OCI-LY7 (cell line): ENCODE measurements at regions not wholly inside any gene's neighbourhood (a gene's known extent, or its start where the extent isn't known, plus 50 kb on each side); places are given as distances from the start of the nearest gene placed in this dataset.
"Not testable (repeated sequence)": the region's sequence is repeated elsewhere in the genome, so short reads cannot be mapped to it uniquely, and the experiment has no call there.

Experiments
- BruUV-seq: library from RNA; stranded (reverse); fragments of 400-500 nt; replicated peaks from 2 replicates; lab custom pipeline; 2021; lab: Mats Ljungman, UMichigan
- CTCF ChIA-PET: fragments of 300-600 bp; sonication (Branson Sonifier 250); formaldehyde crosslinking; loops from one replicate; lab custom pipeline; 2022; ENCODE audit warnings: antibody characterized with exemption; ENCODE audit not compliant: unreplicated experiment; lab: Charles Lee
- POLR2A ChIA-PET: fragments of 300-600 bp; sonication (Branson Sonifier 250); formaldehyde crosslinking; loops from one replicate; lab custom pipeline; 2022; ENCODE audit warnings: antibody characterized with exemption; lab: Charles Lee
- DNase-seq: peaks from one replicate; pipeline ENCODE4 v3.0.0-alpha.2; 2015; ENCODE audit warnings: low spot score
- H2AFZ ChIP-seq: fragments of 200-600 bp; sonication (generic), shearing (Covaris generic); 2 replicates; pipeline ENCODE4 v1.6.1; 2014; ENCODE audit warnings: mild to moderate bottlenecking, antibody characterized with exemption, low read length, moderate library complexity
- H3K27ac ChIP-seq: fragments of 200-600 bp; sonication (generic); 2 replicates; pipeline ENCODE4 v1.5.1; 2014; ENCODE audit warnings: mixed run types, low read depth, mild to moderate bottlenecking, moderate library complexity, low read length, inconsistent platforms; ENCODE audit not compliant: poor library complexity, severe bottlenecking
- H3K36me3 ChIP-seq: fragments of 200-600 bp; sonication (generic); 2 replicates; pipeline ENCODE4 v1.6.1; 2014; ENCODE audit warnings: mild to moderate bottlenecking, antibody characterized with exemption, low read length, moderate library complexity, mixed read lengths; ENCODE audit not compliant: insufficient read depth
- H3K4me1 ChIP-seq: fragments of 200-600 bp; sonication (generic); 2 replicates; pipeline ENCODE4 v1.5.1; 2014; ENCODE audit warnings: mild to moderate bottlenecking, low read length; ENCODE audit not compliant: insufficient read depth, poor library complexity, severe bottlenecking
- H3K4me2 ChIP-seq: fragments of 200-600 bp; sonication (generic); 2 replicates; pipeline ENCODE4 v1.6.1; 2014; ENCODE audit warnings: mild to moderate bottlenecking, low read length
- H3K4me3 ChIP-seq: fragments of 200-600 bp; sonication (generic); 2 replicates; pipeline ENCODE4 v1.5.1; 2014; ENCODE audit warnings: mild to moderate bottlenecking, low read depth, low read length; ENCODE audit not compliant: poor library complexity, severe bottlenecking
- H3K79me2 ChIP-seq: fragments of 200-600 bp; sonication (generic); 2 replicates; pipeline ENCODE4 v1.6.1; 2016; ENCODE audit warnings: low read depth, mild to moderate bottlenecking, low read length, moderate library complexity, mixed read lengths; ENCODE audit not compliant: insufficient read depth
- H3K9me2 ChIP-seq: fragments of 200-600 bp; sonication (generic); 2 replicates; pipeline ENCODE4 v1.6.1; 2016; ENCODE audit warnings: mild to moderate bottlenecking, low read length, mixed read lengths; ENCODE audit not compliant: insufficient read depth
- H3K9me3 ChIP-seq: fragments of 200-600 bp; sonication (generic); 2 replicates; pipeline ENCODE4 v1.6.1; 2014; ENCODE audit warnings: mild to moderate bottlenecking, mixed run types, low read length, mixed read lengths
- H4K20me1 ChIP-seq: fragments of 200-600 bp; sonication (generic); 2 replicates; pipeline ENCODE4 v1.6.1; 2014; ENCODE audit warnings: mild to moderate bottlenecking, antibody characterized with exemption, low read length, moderate library complexity, mixed read lengths; ENCODE audit not compliant: insufficient read depth
- EZH2phosphoT487 ChIP-seq: fragments of 200-600 bp; sonication (generic); IDR thresholded peaks from 2 replicates; pipeline ENCODE4 v1.6.1; 2018; ENCODE audit warnings: low read depth, borderline replicate concordance, mild to moderate bottlenecking, mixed run types, antibody characterized with exemption, low read length, moderate library complexity, mixed read lengths
- intact Hi-C: fragments of 100-400 bp; cut with micrococcal nuclease; formaldehyde crosslinking; loops from one replicate; pipeline ENCODE4 v1.10.0; 2022; ENCODE audit not compliant: unreplicated experiment
- TF ChIP-seq, protein P1 (sequence below): fragments of 200-600 bp; sonication (generic); conservative IDR thresholded peaks from 2 replicates; pipeline ENCODE4 v1.5.1; 2014; ENCODE audit warnings: mild to moderate bottlenecking, antibody characterized with exemption, low read length, moderate library complexity, mixed read lengths

DNA sequence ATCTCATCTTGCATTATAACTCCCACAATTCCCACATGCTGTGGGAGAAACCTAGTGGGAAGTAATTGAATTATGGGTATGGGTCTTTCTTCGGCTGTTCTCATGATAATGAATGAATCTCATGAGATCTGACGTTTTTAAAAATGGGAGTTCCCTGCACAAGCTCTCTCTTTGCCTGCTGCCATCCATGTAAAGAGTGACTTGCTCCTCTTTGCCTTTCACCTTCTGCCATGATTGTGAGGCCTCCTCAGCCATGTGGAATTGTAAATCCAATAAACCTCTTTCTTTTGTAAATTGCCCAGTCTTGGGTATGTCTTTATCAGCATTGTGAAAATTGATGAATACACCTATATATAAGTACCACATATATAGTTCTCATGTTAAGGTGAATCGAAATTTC, 961.7 kb upstream of the COX7C start:
- no peak overlapping the region for H3K4me2 ChIP-seq
- TF ChIP-seq, protein P1, sequence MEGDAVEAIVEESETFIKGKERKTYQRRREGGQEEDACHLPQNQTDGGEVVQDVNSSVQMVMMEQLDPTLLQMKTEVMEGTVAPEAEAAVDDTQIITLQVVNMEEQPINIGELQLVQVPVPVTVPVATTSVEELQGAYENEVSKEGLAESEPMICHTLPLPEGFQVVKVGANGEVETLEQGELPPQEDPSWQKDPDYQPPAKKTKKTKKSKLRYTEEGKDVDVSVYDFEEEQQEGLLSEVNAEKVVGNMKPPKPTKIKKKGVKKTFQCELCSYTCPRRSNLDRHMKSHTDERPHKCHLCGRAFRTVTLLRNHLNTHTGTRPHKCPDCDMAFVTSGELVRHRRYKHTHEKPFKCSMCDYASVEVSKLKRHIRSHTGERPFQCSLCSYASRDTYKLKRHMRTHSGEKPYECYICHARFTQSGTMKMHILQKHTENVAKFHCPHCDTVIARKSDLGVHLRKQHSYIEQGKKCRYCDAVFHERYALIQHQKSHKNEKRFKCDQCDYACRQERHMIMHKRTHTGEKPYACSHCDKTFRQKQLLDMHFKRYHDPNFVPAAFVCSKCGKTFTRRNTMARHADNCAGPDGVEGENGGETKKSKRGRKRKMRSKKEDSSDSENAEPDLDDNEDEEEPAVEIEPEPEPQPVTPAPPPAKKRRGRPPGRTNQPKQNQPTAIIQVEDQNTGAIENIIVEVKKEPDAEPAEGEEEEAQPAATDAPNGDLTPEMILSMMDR: no peak
- no peak for TF ChIP-seq EZH2phosphoT487
- CTCF ChIA-PET: no interaction called here

DNA sequence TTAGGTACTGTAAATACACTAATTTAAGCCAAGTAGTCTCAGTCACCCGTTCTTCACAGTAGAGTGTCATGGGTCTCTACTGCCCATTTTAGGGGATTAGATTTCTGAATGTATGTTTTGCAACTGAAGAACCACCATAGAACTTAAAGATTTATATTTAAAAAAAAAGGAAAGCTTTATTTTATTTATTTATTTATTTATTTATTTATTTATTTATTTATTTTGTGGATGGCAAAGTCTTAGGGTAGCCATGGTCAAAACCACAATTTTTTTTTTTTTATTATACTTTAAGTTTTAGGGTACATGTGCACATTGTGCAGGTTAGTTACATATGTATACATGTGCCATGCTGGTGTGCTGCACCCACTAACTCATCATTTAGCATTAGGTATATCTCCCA, 960.4 kb upstream of the COX7C start:
- POLR2A ChIA-PET, H3K79me2 ChIP-seq, H4K20me1 ChIP-seq, H3K27ac ChIP-seq, H3K9me2 ChIP-seq, H3K4me3 ChIP-seq, BruUV-seq, H3K36me3 ChIP-seq, H3K4me2 ChIP-seq, CTCF ChIA-PET, H3K4me1 ChIP-seq, H3K9me3 ChIP-seq, DNase-seq, H2AFZ ChIP-seq, intact Hi-C loops: not testable (repeated sequence)

More for the DNA sequence above, 961.7 kb upstream of the COX7C start:
- Histone ChIP-seq H3K36me3 (no peaks in the 10 kb centered on the region), H3K27ac (no peak overlapping the region), H3K4me1 (no peaks in the 10 kb centered on the region), H2AFZ (no peak overlapping the region), H3K79me2 (no peaks in the 10 kb centered on the region), H3K9me2 (no peaks in the 10 kb centered on the region), H3K9me3 (no peaks in the 10 kb centered on the region), H3K4me3 (no peak overlapping the region), H4K20me1 (no peaks in the 10 kb centered on the region)
- intact Hi-C loops: no loop called here
- POLR2A ChIA-PET: no interaction called here
- no TSS peak for BruUV-seq
- DNase-seq: no peak

DNA sequence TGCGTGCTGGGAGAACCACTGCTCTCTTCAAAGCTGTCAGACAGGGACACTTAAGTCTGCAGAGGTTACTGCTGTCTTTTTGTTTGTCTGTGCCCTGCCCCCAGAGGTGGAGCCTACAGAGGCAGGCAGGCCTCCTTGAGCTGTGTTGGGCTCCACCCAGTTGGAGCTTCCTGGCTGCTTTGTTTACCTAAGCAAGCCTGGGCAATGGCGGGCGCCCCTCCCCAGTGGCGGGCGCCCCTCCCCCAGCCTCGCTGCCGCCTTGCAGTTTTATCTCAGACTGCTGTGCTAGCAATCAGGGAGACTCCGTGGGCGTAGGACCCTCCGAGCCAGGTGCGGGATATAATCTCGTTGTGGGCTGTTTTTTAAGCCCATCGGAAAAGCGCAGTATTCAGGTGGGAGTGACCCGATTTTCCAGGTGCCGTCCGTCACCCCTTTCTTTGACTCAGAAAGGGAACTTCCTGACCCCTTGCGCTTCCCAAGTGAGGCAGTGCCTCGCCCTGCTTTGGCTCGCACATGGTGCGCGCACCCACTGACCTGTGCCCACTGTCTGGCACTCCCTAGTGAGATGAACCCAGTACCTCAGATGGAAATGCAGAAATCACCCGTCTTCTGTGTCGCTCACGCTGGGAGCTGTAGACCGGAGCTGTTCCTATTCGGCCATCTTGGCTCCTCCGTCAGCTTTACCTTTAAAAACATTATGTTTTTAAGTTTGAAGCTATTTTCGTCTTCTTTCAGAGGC, 954.6 kb upstream of the COX7C start:
- POLR2A ChIA-PET, H2AFZ ChIP-seq, H3K9me3 ChIP-seq, BruUV-seq, H3K79me2 ChIP-seq, H3K9me2 ChIP-seq, CTCF ChIA-PET, H3K27ac ChIP-seq, H3K36me3 ChIP-seq, H3K4me2 ChIP-seq, H4K20me1 ChIP-seq, H3K4me3 ChIP-seq, DNase-seq, H3K4me1 ChIP-seq, intact Hi-C loops: not testable (repeated sequence)

DNA sequence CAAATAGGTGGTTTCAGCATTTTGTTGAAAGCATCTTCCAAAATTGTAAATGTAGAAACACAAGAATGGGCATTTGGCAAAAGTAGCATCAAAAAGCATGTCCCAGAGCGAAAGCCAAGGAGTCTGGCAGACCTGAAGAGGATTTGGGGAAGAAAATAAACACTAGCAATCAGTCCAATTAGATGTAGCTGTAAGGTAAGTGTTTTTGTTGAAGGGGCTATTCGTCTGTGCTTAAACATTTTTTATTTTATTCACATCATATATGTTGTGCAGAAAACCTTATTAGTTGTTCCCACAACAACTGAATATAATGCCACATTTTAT, 954.1 kb upstream of the COX7C start:
- no peaks in the 10 kb centered on the region for H3K9me2 ChIP-seq
- H3K27ac ChIP-seq: no peak overlapping the region
- intact Hi-C loops: no loop called here
- H4K20me1 ChIP-seq: no peaks in the 10 kb centered on the region
- H2AFZ ChIP-seq: no peak overlapping the region
- no peak overlapping the region for H3K4me2 ChIP-seq
- H3K9me3 ChIP-seq: no peaks in the 10 kb centered on the region
- H3K79me2 ChIP-seq: no peaks in the 10 kb centered on the region
- H3K4me1 ChIP-seq: no peaks in the 10 kb centered on the region
- no peaks in the 10 kb centered on the region for H3K36me3 ChIP-seq
- no TSS peak for BruUV-seq
- no peak for DNase-seq
- ChIA-PET POLR2A (no interaction called here), CTCF (no interaction called here)
- H3K4me3 ChIP-seq: no peak overlapping the region
- TF ChIP-seq EZH2phosphoT487: no peak
- TF ChIP-seq, protein P1: no peak
